Activated CD4-positive, alpha-beta T cell treated with anti-CD3 and anti-CD28 coated beads, Interleukin-2, amount 50 U/mL, for 16 hours (primary cell): ENCODE measurements at regions not wholly inside any gene's neighbourhood (a gene's known extent, or its start where the extent isn't known, plus 50 kb on each side); places are given as distances from the start of the nearest gene placed in this dataset.
"Not testable (repeated sequence)": the region's sequence is repeated elsewhere in the genome, so short reads cannot be mapped to it uniquely, and the experiment has no call there.

Experiments used
- DNase-seq: peaks from one replicate; pipeline ENCODE4 v3.0.0-alpha.2; 2020

DNA sequence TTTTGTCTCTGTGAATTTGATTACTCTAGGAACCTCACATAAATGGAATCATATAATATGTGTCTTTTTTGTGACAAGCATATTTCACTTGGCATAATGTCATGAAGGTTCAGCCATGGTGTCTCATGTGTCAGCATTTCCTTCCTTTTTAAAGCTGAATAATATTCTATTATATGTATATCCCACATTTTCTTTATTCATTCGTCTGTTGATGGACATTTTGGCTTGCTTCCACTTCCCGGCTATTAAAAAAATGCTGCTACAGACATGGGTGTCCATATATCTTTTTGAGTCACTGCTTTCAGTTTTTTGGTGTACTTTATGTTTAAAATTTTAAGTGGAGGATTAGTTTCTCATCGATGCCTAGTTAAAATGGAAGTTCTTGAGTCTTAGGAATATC, 59.8 kb upstream of the C5orf63 start:
- DNase-seq, result no peak

DNA sequence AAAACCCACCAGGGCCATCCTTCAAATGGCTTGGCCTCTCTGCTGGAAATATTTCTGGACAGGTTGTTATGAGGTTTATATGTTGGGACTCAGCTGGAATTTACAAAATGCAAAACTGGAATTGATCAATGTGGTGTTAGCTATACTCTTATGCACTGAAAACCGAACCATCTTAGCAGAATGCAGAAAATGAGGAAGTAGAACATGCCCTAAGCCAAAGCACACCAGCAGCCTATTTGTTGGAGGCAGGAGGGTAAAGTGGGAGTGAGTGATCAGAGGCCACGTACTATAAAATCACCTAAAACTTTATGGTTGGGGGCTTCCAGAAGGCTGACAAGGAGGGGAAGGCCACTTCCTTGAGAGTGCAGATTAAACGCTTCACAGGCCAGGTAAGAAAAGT, 63.6 kb upstream of the C5orf63 start:
- DNase-seq, result no peak

DNA sequence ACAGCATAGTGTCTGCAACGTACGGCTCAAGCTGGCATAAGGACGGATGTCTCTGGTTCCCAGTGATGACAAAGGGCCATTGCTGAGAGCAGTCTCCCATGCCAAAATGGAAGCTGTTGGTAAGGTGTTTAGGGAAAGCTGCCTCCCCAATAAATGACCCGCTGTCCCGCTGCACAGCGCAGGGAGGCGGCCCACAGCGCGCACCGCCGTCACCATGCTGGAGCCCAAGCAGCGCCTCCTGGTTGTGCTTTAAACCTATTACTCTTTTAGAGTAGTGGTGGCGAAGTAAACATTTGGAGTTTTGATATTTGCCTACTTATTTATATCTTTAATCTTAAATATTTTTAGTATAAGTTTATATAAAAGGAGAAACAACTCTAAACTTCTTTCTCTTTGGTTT, 70.4 kb upstream of the C5orf63 start:
- no peak for DNase-seq

DNA sequence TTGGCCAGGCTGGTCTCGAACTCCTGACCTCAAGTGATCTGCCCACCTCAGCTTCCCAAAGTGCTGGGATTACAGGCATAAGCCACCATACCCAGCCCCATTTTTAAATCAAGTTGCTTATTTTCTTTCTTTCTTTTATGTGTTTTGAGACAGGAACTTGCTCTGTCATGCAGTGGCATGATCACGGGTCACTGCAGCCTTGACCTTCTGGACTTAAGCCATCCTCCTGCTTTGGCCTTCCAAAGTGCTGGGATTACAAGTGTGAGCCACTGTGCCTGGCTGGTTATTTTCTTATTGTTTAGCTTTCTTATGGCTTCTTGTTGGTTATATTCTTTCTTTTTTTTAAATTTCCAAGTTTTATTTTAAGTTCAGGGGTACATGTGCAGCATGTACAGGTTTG, 79.7 kb upstream of the C5orf63 start:
- no peak for DNase-seq

DNA sequence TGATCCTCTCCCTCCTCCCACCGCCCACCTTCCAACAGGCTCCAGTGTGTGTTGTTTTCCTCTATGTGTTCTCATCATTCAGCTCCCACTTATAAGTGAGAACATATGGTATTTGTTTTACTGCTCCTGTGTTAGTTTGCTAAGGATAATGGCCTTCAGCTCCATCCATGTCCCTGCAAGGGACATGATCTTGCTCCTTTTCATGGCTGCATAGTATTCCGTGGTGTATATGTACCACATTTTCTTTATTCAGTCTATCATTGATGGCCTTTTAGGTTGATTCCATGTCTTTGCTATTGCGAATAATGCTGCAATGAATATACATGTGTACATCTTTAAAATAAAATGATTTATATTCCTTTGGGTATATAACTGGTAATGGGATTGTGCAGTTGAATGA, 80.2 kb upstream of the C5orf63 start:
- no peak for DNase-seq

DNA sequence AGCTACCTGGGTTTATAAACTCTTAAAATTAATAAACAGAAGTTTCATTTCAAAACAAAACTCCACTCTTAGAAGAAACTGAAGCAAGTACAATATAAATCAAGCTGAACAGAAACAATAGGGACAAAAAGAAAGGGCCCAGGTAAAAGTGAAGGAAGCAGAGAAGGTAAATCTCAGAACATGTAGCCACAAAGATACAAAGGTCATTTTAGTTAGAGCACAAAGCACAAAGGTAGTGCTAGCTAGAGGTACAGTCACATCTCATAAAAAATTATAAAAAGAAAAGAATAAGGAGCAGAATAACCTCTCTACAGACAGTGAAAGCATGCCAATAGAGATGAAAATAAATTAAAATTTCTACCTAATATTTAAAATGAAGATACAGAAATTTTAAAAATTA, 90.4 kb upstream of the C5orf63 start:
- DNase-seq, result no peak

DNA sequence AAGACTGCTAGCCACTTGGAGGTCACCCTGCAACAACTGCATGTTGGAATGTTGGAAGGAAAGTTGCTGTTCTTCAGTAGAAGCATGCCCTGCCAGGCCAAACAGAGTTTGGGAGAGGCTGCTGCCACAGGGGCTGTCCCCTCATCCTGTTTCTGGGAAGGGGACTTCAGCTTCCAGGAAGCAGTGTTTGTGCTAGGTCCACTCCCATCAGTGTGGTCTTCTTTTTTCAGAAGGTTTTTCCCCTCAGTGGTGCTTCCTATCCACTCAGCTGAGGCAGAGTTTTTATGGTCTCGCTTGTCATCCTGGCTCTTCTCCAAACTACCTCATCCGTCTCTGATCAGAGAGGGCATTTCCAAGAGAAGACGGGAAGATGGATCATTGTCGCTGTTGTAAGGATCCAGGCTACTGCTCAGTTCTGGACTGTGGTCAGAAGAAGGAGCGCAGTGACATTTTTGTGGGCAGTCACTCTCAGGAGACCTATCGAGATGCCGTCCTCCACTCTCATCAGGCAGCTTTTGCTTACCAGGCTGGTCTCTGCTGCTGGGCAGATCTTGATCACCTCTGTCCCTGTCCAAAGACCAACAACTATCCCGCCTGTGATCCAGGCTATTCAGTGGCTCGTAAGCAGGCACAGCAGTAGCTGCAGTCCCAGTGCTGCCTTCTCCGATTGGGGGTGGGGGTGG, 97.8 kb upstream of the C5orf63 start:
- no peak for DNase-seq

DNA sequence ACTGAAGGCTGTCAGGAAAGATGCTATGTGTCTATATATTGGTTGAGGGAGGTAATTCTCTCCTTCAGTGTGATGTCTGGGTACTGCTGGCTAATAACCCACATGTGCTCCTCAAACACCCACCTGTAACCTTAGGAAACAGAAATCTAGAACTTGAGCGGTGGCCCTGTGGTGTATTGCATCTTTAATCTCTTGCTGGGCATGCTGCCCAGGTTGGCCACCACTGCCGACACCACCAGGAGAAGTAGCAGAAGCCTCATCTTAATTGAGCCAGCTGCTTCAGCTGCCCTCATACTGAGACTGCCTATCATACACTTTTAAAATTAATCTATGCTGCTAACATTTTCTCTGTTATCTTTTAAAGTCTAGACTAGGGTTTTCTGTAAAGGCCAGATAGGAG, 103.5 kb upstream of the C5orf63 start:
- DNase-seq, result no peak

DNA sequence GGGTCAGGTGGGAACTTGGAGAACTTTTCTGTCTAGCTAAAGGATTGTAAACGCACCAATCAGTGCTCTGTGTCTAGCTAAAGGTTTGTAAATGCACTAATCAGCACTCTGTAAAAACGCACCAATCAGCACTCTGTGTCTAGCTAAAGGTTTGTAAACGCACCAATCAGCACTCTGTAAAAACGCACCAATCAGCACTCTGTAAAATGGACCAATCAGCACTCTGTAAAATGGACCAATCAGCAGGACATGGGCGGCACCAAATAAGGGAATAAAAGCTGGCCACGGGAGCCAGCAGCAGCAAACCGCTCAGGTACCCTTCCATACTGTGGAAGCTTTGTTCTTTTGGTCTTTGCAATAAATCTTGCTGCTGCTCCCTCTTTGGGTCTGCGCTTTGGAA, 108.0 kb upstream of the MEGF10 start:
- DNase-seq, result not testable (repeated sequence)

DNA sequence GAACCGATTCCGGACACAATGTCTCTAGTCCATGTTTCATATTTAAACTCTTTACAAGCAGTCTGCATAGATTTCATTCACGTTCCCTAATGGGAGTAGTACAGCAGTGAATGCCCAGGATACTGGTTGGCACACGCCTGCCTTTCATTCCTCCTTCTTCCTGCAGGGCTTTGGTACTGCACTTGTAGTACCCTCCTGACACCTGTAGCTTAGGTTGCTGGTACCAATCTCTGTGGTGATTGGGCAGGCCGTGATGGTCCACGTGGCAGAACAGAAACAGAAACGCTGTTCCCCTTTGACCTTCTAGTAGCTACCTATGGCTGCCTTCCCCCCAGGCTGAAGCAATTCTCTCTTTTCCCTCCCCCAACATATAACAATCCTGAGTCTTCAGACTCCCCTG, 107.3 kb upstream of the MEGF10 start:
- no peak for DNase-seq

DNA sequence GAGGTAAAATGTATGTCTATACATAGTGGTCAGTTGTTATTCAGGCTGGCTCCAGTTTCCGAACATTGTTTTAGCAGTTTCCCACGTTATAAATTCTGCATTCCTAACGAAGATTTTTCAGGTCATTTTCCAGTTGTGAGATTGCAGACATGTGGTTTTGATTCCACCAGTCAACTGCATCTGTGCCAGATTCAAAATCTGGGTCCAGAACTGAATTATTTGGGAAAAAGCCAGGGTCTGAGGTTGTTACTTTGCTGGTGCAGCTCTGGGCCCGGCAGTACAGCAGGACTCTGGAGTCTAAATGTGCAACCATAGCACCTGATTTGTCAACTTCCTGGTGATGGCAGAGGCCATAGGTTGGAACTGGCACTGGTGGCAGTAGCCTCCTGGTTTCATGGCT, 105.7 kb upstream of the MEGF10 start:
- DNase-seq, result no peak

DNA sequence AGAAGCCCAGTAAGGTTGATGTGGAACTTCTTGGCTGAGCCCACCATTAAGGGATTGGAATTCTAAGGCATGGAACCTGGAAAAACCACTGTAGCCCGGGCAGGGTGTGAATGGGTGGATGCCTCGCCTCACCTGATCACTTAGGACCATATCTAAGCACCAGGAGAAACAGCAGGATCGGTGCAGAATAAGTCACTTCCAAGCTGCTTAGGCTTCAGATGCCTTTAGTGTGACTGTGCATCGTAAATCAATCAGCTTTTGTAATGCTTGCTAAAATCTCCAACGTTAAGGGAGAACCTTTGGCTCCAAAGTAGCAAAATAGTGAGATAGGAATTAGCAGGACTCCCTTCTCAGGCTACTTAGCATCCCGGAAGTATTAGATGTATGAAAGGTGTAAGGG, 103.9 kb upstream of the MEGF10 start:
- DNase-seq, result no peak

DNA sequence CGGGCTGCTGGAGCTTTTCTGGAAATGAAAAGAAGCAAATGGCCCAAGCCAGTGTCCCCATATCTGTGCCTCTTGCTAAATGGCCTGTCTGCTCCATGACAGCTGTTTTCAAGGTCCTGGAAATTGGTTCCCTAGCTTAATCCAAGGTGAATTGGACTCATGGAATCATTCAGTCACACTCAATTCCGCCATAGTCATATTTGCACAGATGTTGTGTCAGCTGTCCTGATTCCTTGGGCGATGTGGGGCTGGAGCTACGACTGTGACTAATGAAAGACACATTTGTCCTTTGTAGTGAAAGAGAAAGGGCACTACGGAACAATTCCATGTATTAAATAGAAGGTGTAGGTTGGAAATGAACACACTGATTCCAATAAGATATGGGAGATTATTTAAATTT, 102.9 kb upstream of the MEGF10 start:
- no peak for DNase-seq

DNA sequence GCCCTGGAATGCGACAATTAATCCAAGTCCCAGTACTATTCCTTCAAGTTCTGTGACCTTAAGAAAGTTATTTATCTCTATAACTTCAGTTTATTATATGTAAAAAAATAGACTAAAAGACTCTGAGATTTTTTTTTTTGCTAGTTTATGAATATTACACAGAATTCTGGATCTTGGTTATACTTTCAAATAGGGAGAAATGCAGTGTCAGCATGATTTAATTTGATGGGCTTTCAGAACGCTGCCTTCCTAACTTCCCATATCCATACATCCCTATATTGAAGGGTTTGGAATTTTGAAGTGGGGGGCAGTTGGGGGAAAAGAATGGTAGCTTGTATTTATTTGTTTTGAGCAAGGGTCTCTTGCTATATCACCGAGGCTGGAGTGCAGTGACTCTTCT, 98.4 kb upstream of the MEGF10 start:
- DNase-seq, result no peak

DNA sequence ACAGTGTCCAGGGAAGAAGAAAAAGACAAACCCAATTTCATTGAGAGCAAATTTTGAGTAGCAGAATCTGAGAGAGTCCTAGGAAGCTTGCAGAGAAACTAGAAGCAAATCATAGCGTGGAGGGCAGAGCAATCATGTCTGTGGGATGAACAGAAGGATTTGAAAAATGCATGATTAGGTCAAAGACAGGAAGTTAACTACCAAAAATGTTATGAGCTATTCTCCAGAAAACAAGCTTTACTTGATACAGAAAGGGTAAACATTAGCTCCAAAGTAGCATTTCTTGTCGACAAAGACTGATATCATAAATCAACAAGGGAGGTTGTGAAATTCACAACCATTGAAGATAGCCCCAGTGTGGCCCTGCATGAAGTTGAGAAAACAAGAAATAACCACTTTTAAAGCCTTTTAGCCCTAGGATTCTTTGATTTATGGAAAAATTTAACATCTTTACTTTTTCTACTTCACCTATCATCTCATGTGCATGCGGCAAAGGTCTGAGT, 97.7 kb upstream of the MEGF10 start:
- DNase-seq, result no peak

DNA sequence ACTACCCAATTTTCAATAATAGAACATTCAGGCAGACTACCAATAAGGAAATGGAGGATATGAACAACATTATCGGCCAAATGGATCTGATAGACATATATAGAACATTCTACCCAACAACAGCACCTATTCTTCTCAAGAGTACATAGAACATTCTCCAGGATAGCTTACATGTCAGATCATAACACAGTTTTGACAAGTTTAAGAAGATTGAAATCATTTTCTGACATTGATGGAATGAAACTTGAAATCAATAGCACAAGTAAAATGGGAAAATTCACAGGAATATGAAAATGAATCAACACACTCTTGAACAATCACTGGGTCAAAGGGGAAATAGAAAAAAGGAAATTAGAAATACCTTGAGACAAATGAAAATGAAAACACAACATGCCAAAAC, 94.6 kb upstream of the MEGF10 start:
- no peak for DNase-seq

DNA sequence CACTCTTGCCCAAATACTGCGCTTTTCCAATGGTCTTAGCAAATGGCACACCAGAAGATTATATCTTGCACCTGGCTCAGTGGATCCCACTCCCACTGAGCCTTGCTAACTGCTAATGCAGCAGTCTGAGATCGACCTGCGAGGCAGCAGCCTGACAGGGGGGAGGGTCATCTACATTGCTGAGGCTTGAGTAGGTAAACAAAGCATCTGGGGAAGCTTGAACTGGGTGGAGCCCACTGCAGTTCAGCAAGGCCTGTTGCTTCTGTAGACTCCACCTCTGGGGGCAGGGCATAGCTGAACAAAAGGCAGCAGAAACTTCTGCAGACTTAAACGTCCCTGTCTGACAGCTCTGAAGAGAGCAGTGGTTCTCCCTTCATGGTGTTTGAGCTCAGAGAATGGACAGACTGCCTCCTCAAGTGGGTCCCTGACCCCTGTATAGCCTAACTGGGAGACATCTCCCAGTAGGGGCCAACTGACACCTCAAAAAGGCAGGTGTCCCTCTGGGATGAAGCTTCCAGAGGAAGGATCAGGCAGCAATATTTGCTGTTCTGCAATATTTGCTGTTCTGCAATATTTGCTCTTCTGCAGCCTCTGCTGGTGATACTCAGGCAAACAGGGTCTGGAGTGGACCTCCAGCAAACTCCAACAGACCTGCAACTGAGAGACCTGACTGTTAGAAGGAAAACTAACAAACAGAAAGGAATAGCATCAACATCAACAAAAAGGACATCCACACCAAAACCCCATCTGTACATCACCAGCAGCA, 93.0 kb upstream of the MEGF10 start:
- not testable (repeated sequence) for DNase-seq

DNA sequence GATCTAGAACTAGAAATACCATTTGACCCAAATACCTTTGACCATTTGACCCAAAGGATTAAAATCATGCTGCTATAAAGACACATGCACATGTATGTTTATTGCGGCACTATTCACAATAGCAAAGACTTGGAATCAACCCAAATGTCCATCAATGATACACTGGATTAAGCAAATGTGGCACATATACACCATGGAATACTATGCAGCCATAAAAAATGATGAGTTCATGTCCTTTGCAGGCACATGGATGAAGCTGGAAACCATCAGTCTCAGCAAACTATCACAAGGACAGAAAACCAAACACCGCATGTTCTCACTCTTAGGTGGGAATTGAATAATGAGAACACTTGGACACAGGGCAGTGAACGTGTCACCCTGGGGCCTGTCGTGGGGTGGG, 87.9 kb upstream of the MEGF10 start:
- DNase-seq, result not testable (repeated sequence)

DNA sequence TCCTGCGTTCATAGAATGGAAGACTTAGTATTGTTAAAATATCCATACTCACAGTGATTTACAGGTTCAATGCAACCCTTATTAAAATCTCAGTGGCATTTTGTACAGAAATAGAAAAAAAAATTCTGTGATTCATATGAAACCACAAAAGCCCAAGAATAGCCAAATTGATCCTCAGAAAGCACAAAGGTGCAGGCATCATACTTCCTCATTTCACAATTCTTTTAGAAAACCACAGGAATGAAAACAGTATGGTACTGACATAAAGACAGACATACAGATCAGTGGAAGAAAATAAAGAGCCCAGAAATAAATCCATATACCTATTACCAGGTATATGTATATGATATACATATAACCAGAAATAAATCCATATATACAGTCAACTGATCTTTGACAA, 86.8 kb upstream of the MEGF10 start:
- no peak for DNase-seq

DNA sequence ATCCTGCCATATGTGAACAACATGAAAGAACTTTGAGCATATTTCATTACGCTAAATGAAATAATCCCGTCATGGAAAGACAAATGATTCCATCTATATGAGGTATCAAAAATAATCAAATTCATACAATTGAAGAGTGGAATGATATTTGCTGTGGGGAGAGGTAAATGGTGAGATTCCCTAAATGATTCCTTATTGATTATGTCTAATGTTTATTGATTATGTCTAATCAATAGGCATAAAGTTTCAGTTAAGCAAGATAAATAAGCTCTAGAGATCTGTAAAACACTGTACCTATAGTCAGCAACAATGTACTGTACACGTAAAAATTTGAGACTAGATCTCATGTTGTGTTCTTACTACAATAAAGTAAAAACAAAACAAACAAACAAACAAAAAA, 85.4 kb upstream of the MEGF10 start:
- DNase-seq, result no peak

DNA sequence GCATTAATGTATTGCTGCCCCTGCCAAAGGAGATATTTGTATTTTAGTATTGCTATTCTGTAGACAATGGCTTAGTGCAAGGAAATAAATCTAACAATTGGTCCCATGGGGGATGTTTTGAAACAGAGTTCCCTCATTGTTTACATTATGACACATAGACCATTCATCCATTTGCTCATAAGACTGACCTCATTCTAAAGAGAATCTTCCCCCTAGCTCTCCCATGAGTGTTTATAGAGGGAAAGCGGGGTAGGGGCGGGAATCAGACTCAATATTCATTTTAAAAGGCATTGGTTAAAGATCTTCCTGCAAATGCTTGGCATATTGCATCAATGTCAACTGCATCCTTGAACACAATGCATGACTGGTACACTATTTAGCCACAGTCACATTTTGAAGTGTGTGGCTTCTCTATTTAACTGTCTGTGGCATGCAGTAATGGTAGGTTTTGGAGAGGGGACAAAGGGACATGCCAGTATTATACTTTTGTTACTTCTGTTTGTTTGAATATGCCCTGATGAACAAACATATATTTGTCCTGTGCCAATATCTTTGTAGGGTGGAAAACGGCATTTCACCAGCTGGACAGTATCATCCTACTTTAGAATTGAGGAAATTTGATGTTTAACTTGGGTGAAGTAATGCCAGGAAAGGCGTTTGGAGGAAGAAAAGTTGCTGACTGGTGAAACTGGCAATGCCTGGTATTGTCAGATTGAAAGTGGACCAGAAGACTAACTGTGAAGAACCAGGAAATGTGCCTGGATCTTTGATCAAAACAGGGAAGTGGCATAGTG, 84.1 kb upstream of the MEGF10 start:
- no peak for DNase-seq

DNA sequence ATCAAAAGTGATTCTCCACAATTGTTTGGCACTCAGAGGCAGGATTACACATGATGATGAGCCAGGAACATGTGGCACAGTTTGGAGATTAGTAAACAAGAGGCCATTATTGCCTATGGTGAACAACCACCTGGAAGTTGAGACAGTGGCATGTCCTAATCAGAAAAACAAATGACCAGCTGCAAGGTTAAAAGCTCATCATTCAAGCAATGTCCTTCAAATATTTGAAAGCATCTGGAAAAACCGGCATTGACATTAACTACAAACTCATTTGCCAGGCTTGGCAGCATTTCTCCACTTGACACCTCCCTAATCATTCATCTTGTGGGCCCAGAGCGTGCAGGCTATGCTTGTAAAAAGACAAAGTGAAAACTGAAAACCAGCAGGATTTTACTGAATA, 80.6 kb upstream of the MEGF10 start:
- DNase-seq, result no peak

DNA sequence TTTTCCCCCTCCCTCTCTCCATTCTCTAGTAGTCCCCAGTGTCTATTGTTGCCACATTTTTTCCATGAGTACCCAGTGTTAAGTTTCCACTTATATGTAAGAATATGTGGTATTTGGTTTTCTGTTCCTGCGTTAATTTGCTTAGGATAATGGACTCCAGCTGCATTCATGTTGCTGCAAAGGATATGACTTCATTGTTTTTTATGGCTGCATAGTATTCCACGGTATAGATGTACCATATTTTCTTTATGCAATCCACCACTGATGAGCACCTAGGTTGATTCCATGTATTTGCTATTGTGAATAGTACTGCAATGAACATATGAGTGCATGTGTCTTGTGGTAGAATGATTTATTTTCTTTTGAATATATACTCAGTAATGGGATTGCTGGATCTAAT, 77.4 kb upstream of the MEGF10 start:
- no peak for DNase-seq

DNA sequence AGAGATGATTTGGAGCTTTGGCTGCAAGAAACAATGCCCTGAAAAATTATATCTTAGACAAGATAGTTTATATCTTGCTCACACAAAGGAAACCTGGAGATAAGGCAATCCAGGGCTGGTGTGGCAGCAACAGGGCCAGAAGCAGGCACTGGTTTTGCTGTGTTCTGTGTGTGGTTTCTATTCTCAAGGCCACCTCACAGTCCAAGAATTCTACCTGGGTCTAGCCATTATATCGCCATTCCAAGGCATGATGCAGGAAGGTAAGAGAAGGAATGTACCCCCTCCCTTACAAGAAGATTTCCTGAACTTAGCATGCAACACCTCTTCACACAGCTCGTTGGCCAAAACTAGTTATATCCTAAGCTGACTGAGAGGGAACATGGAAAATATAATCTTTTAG, 74.5 kb upstream of the MEGF10 start:
- DNase-seq, result no peak
